Lung (tissue), 11 donors: ENCODE measurements at regions not wholly inside any gene's neighbourhood (a gene's known extent, or its start where the extent isn't known, plus 50 kb on each side); places are given as distances from the start of the nearest gene placed in this dataset.

Experiments
- ATAC-seq: fragments of 200-7000 bp; cut with Tn5 transposase; one replicate; pipeline ENCODE4 v1.9.1; 2020; ENCODE audit warnings: moderate number of reproducible peaks; ENCODE audit not compliant: insufficient read depth, low FRiP score
- DNase-seq, 3 donors: peaks; one replicate each; pipeline ENCODE4 v3.0.0-alpha.2; 2013 to 2017
- H3K27ac ChIP-seq, 2 donors: one replicate each; pipeline ENCODE4 v1.5.1; 2013; ENCODE audit warnings: mild to moderate bottlenecking in 2 of 2, moderate library complexity in 2 of 2, control low read depth in 1 of 2, inconsistent platforms in 1 of 2, low read depth in 1 of 2, low read length in 1 of 2
- H3K27me3 ChIP-seq, 3 donors: one replicate each; pipeline ENCODE4 v1.5.1; 2013; ENCODE audit warnings: low read length in 2 of 3; ENCODE audit not compliant: control insufficient read depth in 3 of 3, insufficient read depth in 3 of 3
- H3K36me3 ChIP-seq, 4 donors: one replicate each; pipeline ENCODE4 v1.5.1; 2013; ENCODE audit warnings: low read length in 4 of 4, mild to moderate bottlenecking in 1 of 4, moderate library complexity in 1 of 4; ENCODE audit not compliant: control insufficient read depth in 4 of 4, insufficient read depth in 4 of 4
- H3K4me1 ChIP-seq, 5 donors: one replicate each; pipeline ENCODE4 v1.5.1; 2013; ENCODE audit warnings: low read length in 5 of 5, mild to moderate bottlenecking in 2 of 5, moderate library complexity in 1 of 5; ENCODE audit not compliant: control insufficient read depth in 5 of 5, insufficient read depth in 5 of 5
- H3K4me3 ChIP-seq: one replicate; pipeline ENCODE4 v1.5.1; 2013; ENCODE audit warnings: mild to moderate bottlenecking, control low read depth, moderate library complexity
- H3K9ac ChIP-seq, 2 donors: one replicate each; pipeline ENCODE4 v1.5.1; 2013; ENCODE audit warnings: low read length in 2 of 2, control low read depth in 1 of 2; ENCODE audit not compliant: insufficient read depth in 1 of 2
- H3K9me3 ChIP-seq, 4 donors: one replicate each; pipeline ENCODE4 v1.5.1; 2013; ENCODE audit warnings: low read length in 3 of 4, mild to moderate bottlenecking in 1 of 4, moderate library complexity in 1 of 4; ENCODE audit not compliant: control insufficient read depth in 4 of 4, insufficient read depth in 3 of 4
- CTCF ChIP-seq: IDR thresholded peaks from 2 replicates; pipeline ENCODE4 v1.5.1; 2012; ENCODE audit warnings: mild to moderate bottlenecking; ENCODE audit errors: control extremely low read depth, extremely low read depth
- WGBS, 2 donors: extraction: QIAGEN DNeasy Blood & Tissue Kit; methylation state at CpG; one replicate each; pipeline ENCODE4 v1.1.7; 2013; 5-methylcytosine and 5-hydroxymethylcytosine counted together
- donor health status: control.
- donor health status: control.
- donor health status: Bipolar disorder and iron deficiency.
- donor health status: healthy.
- donor health status: DM: yes; HTN: yes; CAD: no.

- Histone ChIP-seq H3K36me3 (no peaks in the 10 kb centered on the region), H3K9me3 (no peaks in the 10 kb centered on the region), H3K27ac (no peak overlapping the region), H3K27me3 (no peaks in the 10 kb centered on the region), H3K4me3 (no peak overlapping the region), H3K9ac (no peak overlapping the region), H3K4me1 (peaks cover 0 to 8% (median 1%) of the 10 kb centered on the region in 5 donors)
- TF ChIP-seq CTCF = no peak
- no peak for DNase-seq
- no peak for ATAC-seq
- WGBS, 2 donors = 95% methylated on average over 7 of the region's 7 CpGs
Observed at GRCh38 chr17:27403480-27404005, 52.7 kb upstream of the KSR1 start.

- DNase-seq = no peak
Observed at GRCh38 chr17:27404676-27405075, 51.6 kb upstream of the KSR1 start.

More at GRCh38 chr17:27404676-27405075, 51.6 kb upstream of the KSR1 start:
- H3K4me3 ChIP-seq = no peak overlapping the region
- no peaks in the 10 kb centered on the region for H3K9me3 ChIP-seq
- peaks cover 0 to 13% (median 3%) of the 10 kb centered on the region in 5 donors for H3K4me1 ChIP-seq
- H3K27me3 ChIP-seq = no peaks in the 10 kb centered on the region
- H3K36me3 ChIP-seq = no peaks in the 10 kb centered on the region
- TF ChIP-seq CTCF = no peak
- H3K9ac ChIP-seq = no peak overlapping the region
- no peak for ATAC-seq
- H3K27ac ChIP-seq = no peak overlapping the region
